ENCODE measurements at regions not wholly inside any gene's neighbourhood (a gene's known extent, or its start where the extent isn't known, plus 50 kb on each side); places are given as distances from the start of the nearest gene placed in this dataset.
A peak's percentile ranks its signal among the peaks of the same experiment; 100 is the strongest.

DNA sequence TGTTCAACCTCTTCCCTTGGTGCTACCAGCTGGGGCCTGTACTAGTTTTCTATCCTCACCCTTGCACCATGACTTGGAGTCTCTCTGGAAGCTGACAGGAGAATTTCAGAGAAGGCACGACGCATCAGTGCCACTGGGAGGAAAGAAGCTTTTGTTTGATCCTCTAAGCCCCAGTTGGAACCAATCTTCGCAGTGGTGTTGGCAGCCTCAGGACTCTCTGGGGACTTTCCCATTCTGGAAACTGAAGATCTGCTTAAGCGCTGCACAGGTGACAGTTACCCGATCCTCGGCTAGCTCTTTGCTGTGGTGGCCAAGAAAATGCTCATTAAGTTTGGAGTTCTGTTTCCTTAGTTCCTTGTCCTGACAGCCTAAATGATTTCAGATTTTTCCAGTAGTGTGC is 222.3 kb downstream of the RHOU start:
- 100% methylated on average over 6 of the region's 6 CpGs for WGBS (ENCODE audit: insufficient coverage)
- CTCF ChIA-PET, result no interaction called here
- POLR2A ChIA-PET, result no interaction called here
- no peaks in the 10 kb centered on the region for H3K9me3 ChIP-seq (ENCODE audit: control extremely low read depth in 1 of 5, control insufficient read depth in 4 of 5, insufficient read depth in 2 of 5, low read depth in 1 of 5, low read length in 4 of 5)
- DNase-seq, result no peak
- H3K4me1 ChIP-seq (ENCODE audit: control extremely low read depth in 1 of 4, control insufficient read depth in 4 of 4, insufficient read depth in 4 of 4, low read length in 3 of 4), result peaks cover 0 to 10% (median 5%) of the 10 kb centered on the region in 4 experiments
- H3K36me3 ChIP-seq (ENCODE audit: control insufficient read depth in 4 of 4, insufficient read depth in 4 of 4, low read length in 3 of 4), result no peaks in the 10 kb centered on the region
- H3K27ac ChIP-seq (ENCODE audit: insufficient read depth in 1 of 2, low read depth in 1 of 2, low read length in 2 of 2, poor library complexity in 1 of 2, severe bottlenecking in 2 of 2), result no peak overlapping the region
- no peaks in the 10 kb centered on the region for H3K27me3 ChIP-seq (replicated peaks in 2 of 5; ENCODE audit: control insufficient read depth in 4 of 5, insufficient read depth in 5 of 5, low read length in 4 of 5)
- no peak overlapping the region for H3K4me3 ChIP-seq (ENCODE audit: control insufficient read depth in 1 of 7, extremely low read depth in 1 of 7, insufficient read depth in 4 of 7, low read depth in 2 of 7, low read length in 6 of 7)

DNA sequence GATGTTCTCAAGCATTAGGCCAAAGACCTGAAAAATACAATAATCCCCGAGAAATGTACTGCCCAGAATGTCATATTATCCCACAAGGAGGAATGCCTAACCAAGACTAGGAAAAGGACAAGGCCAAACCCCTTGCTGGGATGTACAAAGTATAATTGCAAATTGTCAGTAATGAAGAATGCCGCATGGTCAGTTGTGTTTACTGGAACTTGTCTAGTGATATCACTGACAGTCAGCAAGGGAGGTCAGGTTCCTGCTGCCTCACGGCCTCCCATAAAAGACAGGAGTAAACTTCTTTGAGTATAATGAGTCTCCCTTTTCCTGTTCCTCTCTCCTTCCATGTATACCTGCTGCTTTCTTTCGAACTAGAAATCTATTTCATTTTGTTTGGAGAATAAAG is 222.8 kb downstream of the RHOU start:
- Histone ChIP-seq H3K27me3 (replicated peaks in 2 of 5; ENCODE audit: control insufficient read depth in 4 of 5, insufficient read depth in 5 of 5, low read length in 4 of 5) (no peaks in the 10 kb centered on the region), H3K4me3 (ENCODE audit: control insufficient read depth in 1 of 7, extremely low read depth in 1 of 7, insufficient read depth in 4 of 7, low read depth in 2 of 7, low read length in 6 of 7) (no peak overlapping the region), H3K27ac (ENCODE audit: insufficient read depth in 1 of 2, low read depth in 1 of 2, low read length in 2 of 2, poor library complexity in 1 of 2, severe bottlenecking in 2 of 2) (no peak overlapping the region), H3K36me3 (ENCODE audit: control insufficient read depth in 4 of 4, insufficient read depth in 4 of 4, low read length in 3 of 4) (no peaks in the 10 kb centered on the region), H3K4me1 (ENCODE audit: control extremely low read depth in 1 of 4, control insufficient read depth in 4 of 4, insufficient read depth in 4 of 4, low read length in 3 of 4) (peaks cover 0 to 10% (median 5%) of the 10 kb centered on the region in 4 experiments), H3K9me3 (ENCODE audit: control extremely low read depth in 1 of 5, control insufficient read depth in 4 of 5, insufficient read depth in 2 of 5, low read depth in 1 of 5, low read length in 4 of 5) (no peaks in the 10 kb centered on the region)
- WGBS (ENCODE audit: insufficient coverage), result 100% methylated on average over 2 of the region's 4 CpGs
- ChIA-PET CTCF (no interaction called here), POLR2A (no interaction called here)
- no peak for DNase-seq

DNA sequence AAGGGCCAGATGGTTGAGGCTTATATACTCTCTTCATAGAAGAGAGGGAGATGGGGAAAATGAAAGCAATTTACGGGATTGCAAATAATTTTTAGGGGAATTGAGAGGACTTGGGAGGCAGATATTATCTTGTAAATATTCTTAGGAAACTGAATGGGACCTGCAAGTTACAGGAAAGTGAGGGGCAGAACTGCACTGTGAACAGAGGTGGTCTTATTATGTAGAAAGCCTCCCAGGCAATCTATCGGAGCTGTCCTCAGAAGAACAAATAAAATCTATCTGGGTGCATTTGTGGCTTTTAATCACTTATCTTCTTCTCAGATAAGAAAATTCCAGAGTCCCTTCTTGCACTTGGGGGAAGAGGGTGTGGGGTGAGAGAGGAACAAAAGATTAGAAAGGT is 223.5 kb downstream of the RHOU start:
- peaks cover 0 to 10% (median 5%) of the 10 kb centered on the region in 4 experiments for H3K4me1 ChIP-seq (ENCODE audit: control extremely low read depth in 1 of 4, control insufficient read depth in 4 of 4, insufficient read depth in 4 of 4, low read length in 3 of 4)
- POLR2A ChIA-PET, result no interaction called here
- H3K4me3 ChIP-seq (ENCODE audit: control insufficient read depth in 1 of 7, extremely low read depth in 1 of 7, insufficient read depth in 4 of 7, low read depth in 2 of 7, low read length in 6 of 7), result no peak overlapping the region
- H3K9me3 ChIP-seq (ENCODE audit: control extremely low read depth in 1 of 5, control insufficient read depth in 4 of 5, insufficient read depth in 2 of 5, low read depth in 1 of 5, low read length in 4 of 5), result no peaks in the 10 kb centered on the region
- no peaks in the 10 kb centered on the region for H3K36me3 ChIP-seq (ENCODE audit: control insufficient read depth in 4 of 4, insufficient read depth in 4 of 4, low read length in 3 of 4)
- 100% methylated on average over 1 of the region's 2 CpGs for WGBS (ENCODE audit: insufficient coverage)
- no peaks in the 10 kb centered on the region for H3K27me3 ChIP-seq (replicated peaks in 2 of 5; ENCODE audit: control insufficient read depth in 4 of 5, insufficient read depth in 5 of 5, low read length in 4 of 5)
- no peak overlapping the region for H3K27ac ChIP-seq (ENCODE audit: insufficient read depth in 1 of 2, low read depth in 1 of 2, low read length in 2 of 2, poor library complexity in 1 of 2, severe bottlenecking in 2 of 2)
- CTCF ChIA-PET, result no interaction called here
- DNase-seq, result no peak

DNA sequence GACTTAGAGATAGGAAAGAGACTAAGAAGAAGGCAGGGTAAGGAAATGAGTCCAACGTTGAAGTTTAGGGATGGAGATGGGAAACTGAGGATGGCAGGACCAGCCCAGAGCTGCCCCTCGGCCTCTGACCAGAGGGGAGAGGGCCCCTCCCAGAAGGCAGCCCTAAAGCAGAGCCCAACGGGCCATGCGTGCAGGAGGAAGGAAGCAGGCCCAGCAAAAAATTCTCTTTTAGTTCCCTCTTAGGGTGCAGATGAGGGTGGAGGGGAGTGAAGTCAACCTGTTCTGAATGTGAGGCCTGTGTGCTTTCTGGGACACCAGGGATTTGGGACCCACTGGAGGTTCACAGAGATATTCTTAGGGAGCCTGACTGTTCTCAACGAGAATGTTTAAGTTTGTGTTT is 225.4 kb downstream of the RHOU start:
- H3K27ac ChIP-seq (ENCODE audit: insufficient read depth in 1 of 2, low read depth in 1 of 2, low read length in 2 of 2, poor library complexity in 1 of 2, severe bottlenecking in 2 of 2), result no peak overlapping the region
- H3K27me3 ChIP-seq (replicated peaks in 2 of 5; ENCODE audit: control insufficient read depth in 4 of 5, insufficient read depth in 5 of 5, low read length in 4 of 5), result no peaks in the 10 kb centered on the region
- H3K4me3 ChIP-seq (ENCODE audit: control insufficient read depth in 1 of 7, extremely low read depth in 1 of 7, insufficient read depth in 4 of 7, low read depth in 2 of 7, low read length in 6 of 7), result no peak overlapping the region
- ChIA-PET CTCF (interaction anchor here (1.0 kb wide), 1 partner anchor 8 kb away, joined by 3 read pairs; no protein-coding TSS in a partner anchor), POLR2A (no interaction called here)
- no peaks in the 10 kb centered on the region for H3K9me3 ChIP-seq (ENCODE audit: control extremely low read depth in 1 of 5, control insufficient read depth in 4 of 5, insufficient read depth in 2 of 5, low read depth in 1 of 5, low read length in 4 of 5)
- 20% methylated on average over 4 of the region's 5 CpGs for WGBS (ENCODE audit: insufficient coverage)
- peak in 1 of 3 donors; percentile 19 for DNase-seq
- H3K4me1 ChIP-seq (ENCODE audit: control extremely low read depth in 1 of 4, control insufficient read depth in 4 of 4, insufficient read depth in 4 of 4, low read length in 3 of 4), result peaks cover 0 to 10% (median 5%) of the 10 kb centered on the region in 4 experiments
- no peaks in the 10 kb centered on the region for H3K36me3 ChIP-seq (ENCODE audit: control insufficient read depth in 4 of 4, insufficient read depth in 4 of 4, low read length in 3 of 4)

DNA sequence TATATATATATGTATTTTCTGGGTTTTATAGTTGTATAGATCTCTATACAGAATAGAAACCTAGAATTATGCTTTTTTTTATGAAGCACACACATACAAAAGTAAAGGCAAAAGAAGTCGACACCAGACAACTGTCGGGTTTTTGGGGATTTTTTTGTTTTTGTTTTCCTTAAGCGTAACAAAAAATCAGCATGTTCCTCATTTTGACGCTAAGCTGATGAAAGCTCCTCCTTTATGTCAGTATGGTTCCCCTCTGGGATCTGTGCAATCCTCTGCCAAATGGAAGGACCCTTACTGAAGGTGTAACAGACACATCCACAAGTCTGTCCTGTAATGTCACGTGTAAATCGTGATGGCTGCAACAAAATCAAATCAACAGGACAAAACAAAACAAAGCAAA is 226.2 kb downstream of the RHOU start:
- H3K36me3 ChIP-seq (ENCODE audit: control insufficient read depth in 4 of 4, insufficient read depth in 4 of 4, low read length in 3 of 4), result no peaks in the 10 kb centered on the region
- POLR2A ChIA-PET, result no interaction called here
- H3K4me1 ChIP-seq (ENCODE audit: control extremely low read depth in 1 of 4, control insufficient read depth in 4 of 4, insufficient read depth in 4 of 4, low read length in 3 of 4), result peaks cover 0 to 10% (median 5%) of the 10 kb centered on the region in 4 experiments
- no peaks in the 10 kb centered on the region for H3K27me3 ChIP-seq (replicated peaks in 2 of 5; ENCODE audit: control insufficient read depth in 4 of 5, insufficient read depth in 5 of 5, low read length in 4 of 5)
- no peak overlapping the region for H3K27ac ChIP-seq (ENCODE audit: insufficient read depth in 1 of 2, low read depth in 1 of 2, low read length in 2 of 2, poor library complexity in 1 of 2, severe bottlenecking in 2 of 2)
- CTCF ChIA-PET, result interaction anchor here (1.0 kb wide), 1 partner anchor 15 kb away, joined by 3 read pairs; no protein-coding TSS in a partner anchor
- no peak overlapping the region for H3K4me3 ChIP-seq (ENCODE audit: control insufficient read depth in 1 of 7, extremely low read depth in 1 of 7, insufficient read depth in 4 of 7, low read depth in 2 of 7, low read length in 6 of 7)
- WGBS (ENCODE audit: insufficient coverage), result 95% methylated on average over 4 of the region's 6 CpGs
- no peaks in the 10 kb centered on the region for H3K9me3 ChIP-seq (ENCODE audit: control extremely low read depth in 1 of 5, control insufficient read depth in 4 of 5, insufficient read depth in 2 of 5, low read depth in 1 of 5, low read length in 4 of 5)
- DNase-seq, result no peak

DNA sequence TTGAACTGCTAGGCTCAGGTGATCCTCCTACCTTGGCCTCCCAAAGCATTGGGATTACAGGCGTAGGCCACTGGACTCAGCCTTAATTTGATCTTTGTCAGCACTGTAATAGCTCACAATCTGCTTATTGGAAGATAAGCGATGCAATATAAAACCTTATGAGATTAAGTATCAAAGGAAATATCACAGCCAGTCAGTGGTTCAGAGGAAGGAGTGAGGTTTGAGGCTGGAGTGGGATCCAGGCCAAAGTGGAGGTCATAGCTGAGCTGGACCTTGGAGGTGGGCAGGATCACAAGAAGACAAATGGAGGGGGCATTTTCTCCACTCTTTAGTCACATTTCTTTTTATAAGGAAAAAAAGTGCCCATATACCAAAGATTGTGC is 228.5 kb downstream of the RHOU start:
- WGBS (ENCODE audit: insufficient coverage), result 50% methylated on average over 2 of the region's 2 CpGs
- Histone ChIP-seq H3K9me3 (ENCODE audit: control extremely low read depth in 1 of 5, control insufficient read depth in 4 of 5, insufficient read depth in 2 of 5, low read depth in 1 of 5, low read length in 4 of 5) (no peaks in the 10 kb centered on the region), H3K4me1 (ENCODE audit: control extremely low read depth in 1 of 4, control insufficient read depth in 4 of 4, insufficient read depth in 4 of 4, low read length in 3 of 4) (peaks cover 0 to 10% (median 5%) of the 10 kb centered on the region in 4 experiments), H3K27ac (ENCODE audit: insufficient read depth in 1 of 2, low read depth in 1 of 2, low read length in 2 of 2, poor library complexity in 1 of 2, severe bottlenecking in 2 of 2) (no peak overlapping the region), H3K27me3 (replicated peaks in 2 of 5; ENCODE audit: control insufficient read depth in 4 of 5, insufficient read depth in 5 of 5, low read length in 4 of 5) (no peaks in the 10 kb centered on the region), H3K4me3 (ENCODE audit: control insufficient read depth in 1 of 7, extremely low read depth in 1 of 7, insufficient read depth in 4 of 7, low read depth in 2 of 7, low read length in 6 of 7) (no peak overlapping the region), H3K36me3 (ENCODE audit: control insufficient read depth in 4 of 4, insufficient read depth in 4 of 4, low read length in 3 of 4) (no peaks in the 10 kb centered on the region)
- CTCF ChIA-PET, result no interaction called here
- POLR2A ChIA-PET, result interaction anchor here (0.6 kb wide), 1 partner anchor 27 kb away, joined by 3 read pairs; no protein-coding TSS in a partner anchor
- DNase-seq, result no peak

DNA sequence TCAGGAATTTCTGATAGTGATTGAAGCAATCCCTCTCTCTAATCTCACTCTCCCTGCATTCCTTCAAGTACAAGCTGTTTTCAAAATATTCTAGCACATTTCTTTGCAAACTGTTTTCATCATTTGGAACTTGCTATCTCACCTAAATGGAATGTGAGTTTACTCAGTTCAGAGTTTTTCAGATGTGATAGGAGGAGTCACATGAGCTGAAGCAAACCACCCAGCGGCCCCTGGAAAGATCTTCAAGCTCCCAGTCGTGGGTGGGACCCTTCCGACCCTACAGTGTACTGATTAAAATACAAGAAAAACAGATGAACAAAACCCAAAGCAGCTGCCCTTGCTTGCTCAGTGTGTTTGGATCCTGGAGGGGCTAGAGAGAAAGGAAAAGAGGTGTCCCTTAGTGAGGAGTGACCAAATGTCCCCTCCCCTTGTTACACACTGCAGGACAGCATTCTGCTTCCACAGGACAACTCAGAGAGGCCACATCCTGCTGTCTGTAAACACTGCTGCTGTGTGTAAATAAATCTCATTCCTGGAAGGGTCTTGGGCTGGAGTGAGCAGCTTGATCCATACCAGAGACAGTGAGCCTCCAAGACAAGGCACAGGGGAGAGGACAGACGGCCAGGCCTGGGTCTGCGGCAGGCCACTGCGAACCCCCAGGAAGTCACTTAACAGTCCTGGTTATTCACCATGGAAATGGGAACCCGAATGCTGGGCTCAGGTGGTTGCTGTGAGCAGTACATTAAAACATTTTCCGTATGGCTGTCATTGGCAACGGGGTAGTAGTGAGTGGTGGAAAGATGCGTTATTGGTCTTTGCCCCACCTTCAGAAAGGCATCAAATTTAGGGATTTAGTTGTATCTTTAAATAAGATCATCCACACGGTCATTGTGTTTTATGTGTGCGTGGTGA is 229.2 kb downstream of the RHOU start:
- 98% methylated on average over 7 of the region's 12 CpGs for WGBS (ENCODE audit: insufficient coverage)
- Histone ChIP-seq H3K4me1 (ENCODE audit: control extremely low read depth in 1 of 4, control insufficient read depth in 4 of 4, insufficient read depth in 4 of 4, low read length in 3 of 4) (peaks cover 0 to 10% (median 5%) of the 10 kb centered on the region in 4 experiments), H3K9me3 (ENCODE audit: control extremely low read depth in 1 of 5, control insufficient read depth in 4 of 5, insufficient read depth in 2 of 5, low read depth in 1 of 5, low read length in 4 of 5) (no peaks in the 10 kb centered on the region), H3K4me3 (ENCODE audit: control insufficient read depth in 1 of 7, extremely low read depth in 1 of 7, insufficient read depth in 4 of 7, low read depth in 2 of 7, low read length in 6 of 7) (no peak overlapping the region), H3K27ac (ENCODE audit: insufficient read depth in 1 of 2, low read depth in 1 of 2, low read length in 2 of 2, poor library complexity in 1 of 2, severe bottlenecking in 2 of 2) (no peak overlapping the region), H3K36me3 (ENCODE audit: control insufficient read depth in 4 of 4, insufficient read depth in 4 of 4, low read length in 3 of 4) (no peaks in the 10 kb centered on the region), H3K27me3 (replicated peaks in 2 of 5; ENCODE audit: control insufficient read depth in 4 of 5, insufficient read depth in 5 of 5, low read length in 4 of 5) (no peaks in the 10 kb centered on the region)
- ChIA-PET CTCF (no interaction called here), POLR2A (interaction anchor here (0.6 kb wide), 1 partner anchor 26 kb away, joined by 3 read pairs; no protein-coding TSS in a partner anchor)
- no peak for DNase-seq
